NCI-H446 (cell line): ENCODE measurements at regions not wholly inside any gene's neighbourhood (a gene's known extent, or its start where the extent isn't known, plus 50 kb on each side); places are given as distances from the start of the nearest gene placed in this dataset.
"Not testable (repeated sequence)": the region's sequence is repeated elsewhere in the genome, so short reads cannot be mapped to it uniquely, and the experiment has no call there.

Source experiments
- DNase-seq, 2 experiments: peaks; one replicate each; lab custom pipeline; 2025; lab: John Stamatoyannopoulos, UW

GRCh38 chr5:92992073-92992472, 588.9 kb downstream of the NR2F1-AS1 start:
- DNase-seq = no peak

GRCh38 chr5:92991581-92992067, 589.4 kb downstream of the NR2F1-AS1 start:
- no peak for DNase-seq

- no peak for DNase-seq
Measured at GRCh38 chr5:92990771-92991170, 590.2 kb downstream of the NR2F1-AS1 start.

GRCh38 chr5:92981001-92981400, 600.0 kb downstream of the NR2F1-AS1 start:
- no peak for DNase-seq

GRCh38 chr5:92980491-92980890, 600.5 kb downstream of the NR2F1-AS1 start:
- DNase-seq = no peak

GRCh38 chr5:92979716-92980115, 601.3 kb downstream of the NR2F1-AS1 start:
- DNase-seq = no peak

- DNase-seq = no peak
Measured at GRCh38 chr5:92977846-92978540, 603.0 kb downstream of the NR2F1-AS1 start.

GRCh38 chr5:92976156-92976555, 604.9 kb downstream of the NR2F1-AS1 start:
- DNase-seq = no peak

GRCh38 chr5:92969781-92970237, 611.2 kb downstream of the NR2F1-AS1 start:
- no peak for DNase-seq

- no peak for DNase-seq
Measured at GRCh38 chr5:92969191-92969780, 611.7 kb downstream of the NR2F1-AS1 start.

GRCh38 chr5:92963800-92964199, 617.2 kb downstream of the NR2F1-AS1 start:
- DNase-seq = no peak

- peak in 1 of 2 experiments; percentile 4 for DNase-seq
Measured at GRCh38 chr5:92962752-92963151, 618.3 kb downstream of the NR2F1-AS1 start.

GRCh38 chr5:92956886-92957285, 624.1 kb downstream of the NR2F1-AS1 start:
- no peak for DNase-seq

GRCh38 chr5:92952243-92952642, 628.8 kb downstream of the NR2F1-AS1 start:
- DNase-seq = no peak

- DNase-seq = no peak
Measured at GRCh38 chr5:92951746-92952145, 629.3 kb downstream of the NR2F1-AS1 start.

- DNase-seq = no peak
Measured at GRCh38 chr5:92946546-92946945, 634.5 kb downstream of the NR2F1-AS1 start.

- DNase-seq = peak in 1 of 2 experiments; percentile 3
Measured at GRCh38 chr5:92945605-92946097, 635.4 kb downstream of the NR2F1-AS1 start.

GRCh38 chr5:92944903-92945604, 636.0 kb downstream of the NR2F1-AS1 start:
- DNase-seq = peak in 1 of 2 experiments; percentile 2

GRCh38 chr5:92944337-92944736, 636.7 kb downstream of the NR2F1-AS1 start:
- no peak for DNase-seq

GRCh38 chr5:92942762-92943161, 638.3 kb downstream of the NR2F1-AS1 start:
- no peak for DNase-seq

GRCh38 chr5:92941806-92942205, 639.2 kb downstream of the NR2F1-AS1 start:
- DNase-seq = no peak

GRCh38 chr5:92939428-92939827, 641.6 kb downstream of the NR2F1-AS1 start:
- peak in 1 of 2 experiments; percentile 84 for DNase-seq

GRCh38 chr5:92937396-92937795, 643.6 kb downstream of the NR2F1-AS1 start:
- not testable (repeated sequence) for DNase-seq
